ENCODE measurements at regions not wholly inside any gene's neighbourhood (a gene's known extent, or its start where the extent isn't known, plus 50 kb on each side); places are given as distances from the start of the nearest gene placed in this dataset.

GRCh38 chrX:13239272-13239671 is 80.6 kb downstream of the ATXN3L start:
- Histone ChIP-seq H3K4me1 (ENCODE audit: control insufficient read depth, low read depth, low read length) (no peaks in the 10 kb centered on the region), H2BK120ac (ENCODE audit: low read depth, low read length) (no peak overlapping the region), H3K79me1 (ENCODE audit: low read length) (no peaks in the 10 kb centered on the region), H3K4me3 (ENCODE audit: low read length) (no peak overlapping the region), H2BK5ac (ENCODE audit: low read length) (no peak overlapping the region), H4K8ac (ENCODE audit: low read depth, low read length) (no peak overlapping the region), H3K56ac (ENCODE audit: low read length) (no peak overlapping the region), H2AK5ac (ENCODE audit: low read length) (no peak overlapping the region), H3K79me2 (ENCODE audit: control insufficient read depth, insufficient read depth, low read length) (no peaks in the 10 kb centered on the region), H4K5ac (ENCODE audit: low read length) (no peak overlapping the region), H2BK15ac (replicated peaks; ENCODE audit: low read depth) (no peak overlapping the region), H3K4ac (ENCODE audit: low read depth, low read length) (no peak overlapping the region), H3K23ac (ENCODE audit: low read length) (no peak overlapping the region), H3K9ac (ENCODE audit: low read length) (no peak overlapping the region), H3K27ac (ENCODE audit: low read depth, low read length) (no peak overlapping the region), H3K27me3 (ENCODE audit: insufficient read depth, low read length, poor library complexity) (no peaks in the 10 kb centered on the region), H3K36me3 (ENCODE audit: control insufficient read depth, insufficient read depth, low read length) (no peaks in the 10 kb centered on the region), H3K4me2 (ENCODE audit: low read length) (no peak overlapping the region), H3K18ac (ENCODE audit: low read length) (no peak overlapping the region)
- no peak for DNase-seq
- WGBS (ENCODE audit: extremely low coverage, insufficient coverage, low lambda C conversion rate): no CpG with 5 or more reads among the region's 5 CpGs

DNA sequence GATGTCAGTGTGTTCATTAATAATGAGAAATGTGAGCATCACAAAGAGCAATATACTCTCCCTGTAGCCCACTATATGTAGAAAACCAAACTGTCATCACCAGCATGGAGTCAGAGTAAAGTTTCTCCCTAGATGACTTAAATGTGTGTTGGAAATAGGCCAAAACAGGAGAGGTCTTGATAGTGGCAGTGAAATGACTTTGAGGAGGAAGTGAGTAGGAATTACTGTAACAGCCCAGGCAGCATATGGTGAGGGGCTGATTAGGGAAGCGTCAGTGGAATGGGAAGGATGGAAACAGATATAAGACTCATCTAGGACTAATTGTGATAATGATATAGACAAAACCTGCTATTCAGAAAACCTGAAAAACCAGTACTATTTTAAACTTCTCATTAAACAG is 83.9 kb downstream of the ATXN3L start:
- H2BK15ac ChIP-seq (replicated peaks; ENCODE audit: low read depth): no peak overlapping the region
- H3K79me2 ChIP-seq (ENCODE audit: control insufficient read depth, insufficient read depth, low read length): no peaks in the 10 kb centered on the region
- no peaks in the 10 kb centered on the region for H3K4me1 ChIP-seq (ENCODE audit: control insufficient read depth, low read depth, low read length)
- no peaks in the 10 kb centered on the region for H3K79me1 ChIP-seq (ENCODE audit: low read length)
- no peak overlapping the region for H3K4me2 ChIP-seq (ENCODE audit: low read length)
- no peak overlapping the region for H3K27ac ChIP-seq (ENCODE audit: low read depth, low read length)
- no peak overlapping the region for H2AK5ac ChIP-seq (ENCODE audit: low read length)
- no peak for DNase-seq
- H3K56ac ChIP-seq (ENCODE audit: low read length): no peak overlapping the region
- H3K4ac ChIP-seq (ENCODE audit: low read depth, low read length): no peak overlapping the region
- no peak overlapping the region for H3K23ac ChIP-seq (ENCODE audit: low read length)
- H2BK120ac ChIP-seq (ENCODE audit: low read depth, low read length): no peak overlapping the region
- no peak overlapping the region for H3K4me3 ChIP-seq (ENCODE audit: low read length)
- no peak overlapping the region for H2BK5ac ChIP-seq (ENCODE audit: low read length)
- H4K5ac ChIP-seq (ENCODE audit: low read length): no peak overlapping the region
- H4K8ac ChIP-seq (ENCODE audit: low read depth, low read length): no peak overlapping the region
- no peaks in the 10 kb centered on the region for H3K36me3 ChIP-seq (ENCODE audit: control insufficient read depth, insufficient read depth, low read length)
- no peak overlapping the region for H3K9ac ChIP-seq (ENCODE audit: low read length)
- no peaks in the 10 kb centered on the region for H3K27me3 ChIP-seq (ENCODE audit: insufficient read depth, low read length, poor library complexity)
- WGBS (ENCODE audit: extremely low coverage, insufficient coverage, low lambda C conversion rate): no CpG with 5 or more reads among the region's 1 CpG
- H3K18ac ChIP-seq (ENCODE audit: low read length): no peak overlapping the region

GRCh38 chrX:13232484-13232883 is 87.4 kb downstream of the ATXN3L start:
- Histone ChIP-seq H2BK120ac (ENCODE audit: low read depth, low read length) (no peak overlapping the region), H3K4ac (ENCODE audit: low read depth, low read length) (no peak overlapping the region), H3K79me2 (ENCODE audit: control insufficient read depth, insufficient read depth, low read length) (no peaks in the 10 kb centered on the region), H3K9ac (ENCODE audit: low read length) (no peak overlapping the region), H3K4me3 (ENCODE audit: low read length) (no peak overlapping the region), H3K27ac (ENCODE audit: low read depth, low read length) (no peak overlapping the region), H3K18ac (ENCODE audit: low read length) (no peak overlapping the region), H3K23ac (ENCODE audit: low read length) (no peak overlapping the region), H3K79me1 (ENCODE audit: low read length) (no peaks in the 10 kb centered on the region), H4K8ac (ENCODE audit: low read depth, low read length) (no peak overlapping the region), H3K4me1 (ENCODE audit: control insufficient read depth, low read depth, low read length) (no peaks in the 10 kb centered on the region), H2BK15ac (replicated peaks; ENCODE audit: low read depth) (no peak overlapping the region), H3K27me3 (ENCODE audit: insufficient read depth, low read length, poor library complexity) (no peaks in the 10 kb centered on the region), H3K56ac (ENCODE audit: low read length) (no peak overlapping the region), H3K4me2 (ENCODE audit: low read length) (no peak overlapping the region), H2AK5ac (ENCODE audit: low read length) (no peak overlapping the region), H3K36me3 (ENCODE audit: control insufficient read depth, insufficient read depth, low read length) (no peaks in the 10 kb centered on the region), H4K5ac (ENCODE audit: low read length) (no peak overlapping the region), H2BK5ac (ENCODE audit: low read length) (no peak overlapping the region)
- DNase-seq: no peak

GRCh38 chrX:13226214-13226613 is 93.6 kb downstream of the ATXN3L start:
- no peak overlapping the region for H3K4me2 ChIP-seq (ENCODE audit: low read length)
- H2BK5ac ChIP-seq (ENCODE audit: low read length): no peak overlapping the region
- H3K79me2 ChIP-seq (ENCODE audit: control insufficient read depth, insufficient read depth, low read length): no peaks in the 10 kb centered on the region
- no peak overlapping the region for H3K27ac ChIP-seq (ENCODE audit: low read depth, low read length)
- no peak overlapping the region for H2AK5ac ChIP-seq (ENCODE audit: low read length)
- no peak for DNase-seq
- H3K4me1 ChIP-seq (ENCODE audit: control insufficient read depth, low read depth, low read length): no peaks in the 10 kb centered on the region
- H4K5ac ChIP-seq (ENCODE audit: low read length): no peak overlapping the region
- no peak overlapping the region for H4K8ac ChIP-seq (ENCODE audit: low read depth, low read length)
- no peaks in the 10 kb centered on the region for H3K79me1 ChIP-seq (ENCODE audit: low read length)
- H2BK120ac ChIP-seq (ENCODE audit: low read depth, low read length): no peak overlapping the region
- H3K4ac ChIP-seq (ENCODE audit: low read depth, low read length): no peak overlapping the region
- H2BK15ac ChIP-seq (replicated peaks; ENCODE audit: low read depth): no peak overlapping the region
- no peak overlapping the region for H3K23ac ChIP-seq (ENCODE audit: low read length)
- H3K36me3 ChIP-seq (ENCODE audit: control insufficient read depth, insufficient read depth, low read length): no peaks in the 10 kb centered on the region
- no peak overlapping the region for H3K9ac ChIP-seq (ENCODE audit: low read length)
- H3K4me3 ChIP-seq (ENCODE audit: low read length): no peak overlapping the region
- no peak overlapping the region for H3K56ac ChIP-seq (ENCODE audit: low read length)
- no peak overlapping the region for H3K18ac ChIP-seq (ENCODE audit: low read length)
- H3K27me3 ChIP-seq (ENCODE audit: insufficient read depth, low read length, poor library complexity): no peaks in the 10 kb centered on the region

DNA sequence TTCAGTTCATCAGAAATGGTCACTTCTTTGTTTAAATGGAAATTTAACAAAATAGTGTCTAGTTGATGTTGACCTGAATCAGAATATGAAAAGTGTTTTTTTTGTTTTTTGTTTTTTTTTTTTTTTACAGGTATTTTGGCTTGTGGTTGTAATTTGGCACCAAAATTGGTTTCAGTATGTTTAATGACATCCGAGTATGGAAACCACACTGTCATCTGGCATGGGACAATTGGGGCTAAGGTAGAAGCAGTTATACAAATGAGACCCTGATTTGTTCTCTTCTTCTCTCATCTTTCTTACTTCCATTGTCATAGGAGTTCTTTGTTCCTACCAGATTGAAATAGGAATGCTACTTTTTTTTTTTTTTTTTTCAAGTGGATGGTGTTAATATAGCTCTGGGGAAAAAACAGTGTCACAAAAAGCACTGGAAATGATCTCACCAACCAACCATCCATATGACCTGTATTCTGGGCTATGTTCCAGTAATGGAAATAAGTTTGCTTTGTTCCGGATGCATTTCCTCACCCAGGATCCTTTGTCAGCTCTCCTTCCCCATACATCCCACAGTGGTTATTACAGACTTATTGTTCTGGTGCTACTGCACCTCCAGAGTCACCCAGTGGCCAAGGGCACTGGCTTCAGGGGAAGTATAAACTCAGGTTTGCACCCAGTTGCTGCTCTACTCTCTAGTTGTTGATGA is 95.8 kb downstream of the ATXN3L start:
- Histone ChIP-seq H4K5ac (ENCODE audit: low read length) (no peak overlapping the region), H3K4me2 (ENCODE audit: low read length) (no peak overlapping the region), H3K27me3 (ENCODE audit: insufficient read depth, low read length, poor library complexity) (no peaks in the 10 kb centered on the region), H3K4me3 (ENCODE audit: low read length) (no peak overlapping the region), H2BK120ac (ENCODE audit: low read depth, low read length) (no peak overlapping the region), H2BK15ac (replicated peaks; ENCODE audit: low read depth) (no peak overlapping the region), H3K79me1 (ENCODE audit: low read length) (no peaks in the 10 kb centered on the region), H4K8ac (ENCODE audit: low read depth, low read length) (no peak overlapping the region), H3K18ac (ENCODE audit: low read length) (no peak overlapping the region), H3K27ac (ENCODE audit: low read depth, low read length) (no peak overlapping the region), H3K23ac (ENCODE audit: low read length) (no peak overlapping the region), H2BK5ac (ENCODE audit: low read length) (no peak overlapping the region), H2AK5ac (ENCODE audit: low read length) (no peak overlapping the region), H3K36me3 (ENCODE audit: control insufficient read depth, insufficient read depth, low read length) (no peaks in the 10 kb centered on the region), H3K4me1 (ENCODE audit: control insufficient read depth, low read depth, low read length) (no peaks in the 10 kb centered on the region), H3K56ac (ENCODE audit: low read length) (no peak overlapping the region), H3K9ac (ENCODE audit: low read length) (no peak overlapping the region), H3K79me2 (ENCODE audit: control insufficient read depth, insufficient read depth, low read length) (no peaks in the 10 kb centered on the region), H3K4ac (ENCODE audit: low read depth, low read length) (no peak overlapping the region)
- no CpG with 5 or more reads among the region's 2 CpGs for WGBS (ENCODE audit: extremely low coverage, insufficient coverage, low lambda C conversion rate)
- peak; percentile 60 for DNase-seq

- Histone ChIP-seq H2BK15ac (replicated peaks; ENCODE audit: low read depth) (no peak overlapping the region), H3K9ac (ENCODE audit: low read length) (no peak overlapping the region), H3K18ac (ENCODE audit: low read length) (no peak overlapping the region), H3K4me2 (ENCODE audit: low read length) (no peak overlapping the region), H4K8ac (ENCODE audit: low read depth, low read length) (no peak overlapping the region), H2BK120ac (ENCODE audit: low read depth, low read length) (no peak overlapping the region), H3K4me3 (ENCODE audit: low read length) (no peak overlapping the region), H3K23ac (ENCODE audit: low read length) (no peak overlapping the region), H3K56ac (ENCODE audit: low read length) (no peak overlapping the region), H3K4ac (ENCODE audit: low read depth, low read length) (no peak overlapping the region), H3K36me3 (ENCODE audit: control insufficient read depth, insufficient read depth, low read length) (no peaks in the 10 kb centered on the region), H4K5ac (ENCODE audit: low read length) (no peak overlapping the region), H2BK5ac (ENCODE audit: low read length) (no peak overlapping the region), H3K27me3 (ENCODE audit: insufficient read depth, low read length, poor library complexity) (no peaks in the 10 kb centered on the region), H2AK5ac (ENCODE audit: low read length) (no peak overlapping the region), H3K79me2 (ENCODE audit: control insufficient read depth, insufficient read depth, low read length) (no peaks in the 10 kb centered on the region), H3K79me1 (ENCODE audit: low read length) (no peaks in the 10 kb centered on the region), H3K4me1 (ENCODE audit: control insufficient read depth, low read depth, low read length) (no peaks in the 10 kb centered on the region), H3K27ac (ENCODE audit: low read depth, low read length) (no peak overlapping the region)
- WGBS (ENCODE audit: extremely low coverage, insufficient coverage, low lambda C conversion rate): no CpG with 5 or more reads among the region's 4 CpGs
- no peak for DNase-seq
These were observed 98.9 kb downstream of the ATXN3L start for GRCh38 chrX:13220916-13221315.
